RWPE1 (cell line): ENCODE measurements at regions not wholly inside any gene's neighbourhood (a gene's known extent, or its start where the extent isn't known, plus 50 kb on each side); places are given as distances from the start of the nearest gene placed in this dataset.

Experiments
- CTCF ChIA-PET: fragments of 350-600 bp; sonication (Branson Sonifier 250); formaldehyde crosslinking; extraction: SDS; loops from one replicate; lab custom pipeline; 2021; lab: Yijun Ruan, JAX
- POLR2A ChIA-PET: fragments of 400-600 bp; formaldehyde crosslinking; extraction: SDS; loops from one replicate; lab custom pipeline; 2020; ENCODE audit warnings: antibody characterized with exemption; ENCODE audit not compliant: low non-redundant PET; lab: Yijun Ruan, JAX
- DNase-seq: peaks from one replicate; pipeline ENCODE4 v3.0.0; 2012; ENCODE audit warnings: low spot score
- H3K27ac ChIP-seq: fragments of 450-650 bp; 2 replicates; pipeline ENCODE4 v1.5.1; 2017
- TF ChIP-seq, protein P1 (sequence below): fragments of 450-650 bp; conservative IDR thresholded peaks from 2 replicates; pipeline ENCODE4 v1.5.1; 2017; ENCODE audit warnings: low read depth, mild to moderate bottlenecking

GRCh38 chr17:12254460-12254859, 233.8 kb downstream of the MAP2K4 start:
- DNase-seq = no peak
- ChIA-PET CTCF (interaction anchor here (0.6 kb wide), 1 partner anchor 663 kb away, joined by 3 read pairs; no protein-coding TSS in a partner anchor), POLR2A (no interaction called here)
- no peak overlapping the region for H3K27ac ChIP-seq
- TF ChIP-seq, protein P1, sequence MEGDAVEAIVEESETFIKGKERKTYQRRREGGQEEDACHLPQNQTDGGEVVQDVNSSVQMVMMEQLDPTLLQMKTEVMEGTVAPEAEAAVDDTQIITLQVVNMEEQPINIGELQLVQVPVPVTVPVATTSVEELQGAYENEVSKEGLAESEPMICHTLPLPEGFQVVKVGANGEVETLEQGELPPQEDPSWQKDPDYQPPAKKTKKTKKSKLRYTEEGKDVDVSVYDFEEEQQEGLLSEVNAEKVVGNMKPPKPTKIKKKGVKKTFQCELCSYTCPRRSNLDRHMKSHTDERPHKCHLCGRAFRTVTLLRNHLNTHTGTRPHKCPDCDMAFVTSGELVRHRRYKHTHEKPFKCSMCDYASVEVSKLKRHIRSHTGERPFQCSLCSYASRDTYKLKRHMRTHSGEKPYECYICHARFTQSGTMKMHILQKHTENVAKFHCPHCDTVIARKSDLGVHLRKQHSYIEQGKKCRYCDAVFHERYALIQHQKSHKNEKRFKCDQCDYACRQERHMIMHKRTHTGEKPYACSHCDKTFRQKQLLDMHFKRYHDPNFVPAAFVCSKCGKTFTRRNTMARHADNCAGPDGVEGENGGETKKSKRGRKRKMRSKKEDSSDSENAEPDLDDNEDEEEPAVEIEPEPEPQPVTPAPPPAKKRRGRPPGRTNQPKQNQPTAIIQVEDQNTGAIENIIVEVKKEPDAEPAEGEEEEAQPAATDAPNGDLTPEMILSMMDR = no peak

GRCh38 chr17:12256380-12256995, 235.8 kb downstream of the MAP2K4 start:
- CTCF ChIA-PET = interaction anchor here (0.6 to 0.8 kb wide), 3 partner anchors 94 to 452 kb away, joined by 3 to 4 read pairs (median 4); no protein-coding TSS in a partner anchor
- POLR2A ChIA-PET = no interaction called here
- peak; percentile 55 for DNase-seq
- no peak overlapping the region for H3K27ac ChIP-seq
- TF ChIP-seq, protein P1 = peak; percentile 80

- POLR2A ChIA-PET = no interaction called here
- CTCF ChIA-PET = interaction anchor here (0.6 to 0.8 kb wide), 5 partner anchors 95 to 1256 kb away, joined by 3 to 4 read pairs (median 3); no protein-coding TSS in a partner anchor
- DNase-seq = no peak
- TF ChIP-seq, protein P1 = no peak
- no peak overlapping the region for H3K27ac ChIP-seq
Measured at GRCh38 chr17:12257176-12257575, 236.5 kb downstream of the MAP2K4 start.

DNA sequence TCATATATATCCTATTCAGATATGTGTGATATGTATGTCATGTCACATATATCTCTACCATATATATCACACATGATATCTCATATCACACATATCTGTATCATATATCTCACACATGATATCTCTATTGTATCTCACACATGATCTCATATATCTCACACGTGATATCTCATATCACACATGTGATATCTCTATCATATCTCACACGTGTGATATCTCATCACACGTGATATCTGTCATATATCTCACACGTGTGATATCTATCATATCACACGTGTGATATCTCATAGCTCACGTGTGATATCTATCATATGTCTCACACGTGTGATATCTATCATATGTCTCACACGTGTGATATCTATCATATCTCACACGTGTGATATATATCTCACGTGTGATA, 240.7 kb downstream of the MAP2K4 start:
- no peak overlapping the region for H3K27ac ChIP-seq
- CTCF ChIA-PET = no interaction called here
- POLR2A ChIA-PET = no interaction called here
- no peak for DNase-seq
- TF ChIP-seq, protein P1 = no peak

- ChIA-PET POLR2A (no interaction called here), CTCF (no interaction called here)
- TF ChIP-seq, protein P1 = no peak
- H3K27ac ChIP-seq = no peak overlapping the region
- DNase-seq = no peak
Measured at GRCh38 chr17:12269751-12270150, 249.1 kb downstream of the MAP2K4 start.

DNA sequence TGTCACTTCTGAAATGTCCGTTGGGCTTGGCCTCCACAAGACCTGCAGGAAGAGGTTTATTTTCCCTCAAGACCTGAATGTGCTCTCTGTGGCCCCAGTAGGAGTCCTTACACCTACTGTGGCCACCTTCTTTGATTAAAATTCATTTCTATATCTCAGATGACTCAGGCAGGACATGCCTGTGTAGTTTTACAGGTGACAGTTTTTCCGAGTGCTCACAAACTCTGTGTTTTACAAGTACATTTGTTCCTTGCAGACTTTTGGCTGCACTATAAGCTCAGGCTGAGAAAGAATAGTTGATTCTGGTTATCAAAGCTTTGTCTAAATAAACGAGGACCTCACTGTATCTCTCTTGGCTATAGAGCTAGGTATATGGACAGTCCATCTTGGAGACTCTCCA, 257.1 kb downstream of the MAP2K4 start:
- no peak overlapping the region for H3K27ac ChIP-seq
- ChIA-PET POLR2A (no interaction called here), CTCF (no interaction called here)
- DNase-seq = no peak
- TF ChIP-seq, protein P1 = no peak
